ENCODE measurements at regions not wholly inside any gene's neighbourhood (a gene's known extent, or its start where the extent isn't known, plus 50 kb on each side); places are given as distances from the start of the nearest gene placed in this dataset.

DNA sequence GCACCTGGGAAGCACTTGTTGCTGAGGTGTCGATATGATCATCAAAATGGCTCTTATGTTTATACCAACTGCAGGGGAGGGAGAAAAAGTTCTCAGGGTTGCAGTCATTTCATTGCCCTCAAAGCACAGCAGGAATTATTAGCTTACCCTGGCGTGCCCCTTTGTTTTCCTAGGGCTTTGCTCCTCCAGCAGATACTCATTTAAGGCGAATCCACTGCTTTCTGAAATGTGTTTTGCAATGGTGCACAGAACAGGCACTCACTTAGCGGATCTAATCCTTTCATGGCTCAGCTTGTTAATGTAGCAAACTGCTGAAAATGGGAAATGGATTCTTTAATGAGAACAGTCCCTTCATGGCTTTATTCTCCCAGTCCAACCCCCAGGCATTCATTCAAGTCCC is 76.7 kb downstream of the NKX2-1 start (continued):
- TF ChIP-seq RBBP5 (IDR thresholded peaks at IDR 0.05; ENCODE audit: borderline replicate concordance, insufficient read depth, low read length, poor library complexity, severe bottlenecking) (no peak), PHB (CRISPR knock-in tag; IDR thresholded peaks at IDR 0.05) (no peak)

DNA sequence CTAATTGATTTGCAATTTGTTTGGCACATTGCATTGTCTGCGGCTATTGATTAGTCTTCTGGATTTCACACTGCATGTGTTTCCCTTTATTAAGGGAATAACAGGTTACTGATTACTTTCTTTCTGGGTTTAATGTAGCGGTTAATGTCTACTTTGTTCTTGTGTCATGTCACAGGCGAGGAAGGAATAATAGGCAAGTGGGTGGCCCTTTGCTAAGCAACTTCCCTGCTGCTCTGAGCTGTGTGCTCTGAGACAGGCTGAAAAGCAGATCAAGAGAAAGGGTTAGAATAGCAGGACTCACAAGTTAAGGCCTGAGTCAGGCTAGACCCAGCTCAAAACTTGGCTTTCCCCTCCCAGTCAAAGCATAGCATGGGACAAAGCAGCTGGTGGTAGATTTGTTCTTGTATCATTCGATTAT is 77.2 kb downstream of the NKX2-1 start:
- ChIA-PET POLR2A (no interaction called here), CTCF (ENCODE audit: low intra/inter-chr PET ratio) (no interaction called here)
- Histone ChIP-seq H3K27ac (ENCODE audit: extremely low read depth, low read depth, low read length) (no peak overlapping the region), H4K20me1 (replicated peaks; ENCODE audit: control insufficient read depth, insufficient read depth, low read length) (no peaks in the 10 kb centered on the region), H3K9me1 (ENCODE audit: control insufficient read depth, insufficient read depth, low read length) (no peaks in the 10 kb centered on the region), H3K4me2 (ENCODE audit: insufficient read depth, low read length) (no peak overlapping the region), H3K27me3 (ENCODE audit: control insufficient read depth in 2 of 2, insufficient read depth in 2 of 2, low read length in 2 of 2) (peaks cover 0 to 2% of the 10 kb centered on the region in 2 experiments; a peak in 2 of 5 replicates), H3K9ac (ENCODE audit: insufficient read depth in 1 of 2, low read depth in 2 of 2, low read length in 2 of 2) (no peak overlapping the region), H3K36me3 (ENCODE audit: control insufficient read depth, insufficient read depth, low read length) (no peaks in the 10 kb centered on the region), H3K4me3 (no peak overlapping the region), H3K79me2 (ENCODE audit: control insufficient read depth, insufficient read depth, low read length) (no peaks in the 10 kb centered on the region), H3K4me1 (replicated peaks in 1 of 2; ENCODE audit: control insufficient read depth in 2 of 2, insufficient read depth in 2 of 2, low read length in 2 of 2) (no peaks in the 10 kb centered on the region), H3K9me3 (replicated peaks; ENCODE audit: control insufficient read depth, insufficient read depth, low read depth, low read length) (no peaks in the 10 kb centered on the region), H2AFZ (ENCODE audit: low read depth, low read length) (no peak overlapping the region)
- no peak for DNase-seq (ENCODE audit: extremely low read depth in 1 of 4, low spot score in 3 of 4)
- BruUV-seq (replicated peaks): no TSS peak
- WGBS (ENCODE audit: insufficient coverage, low coverage, missing lambda C conversion rate): 0% methylated on average over 3 of the region's 4 CpGs
- in situ Hi-C loops (cut with MboI) (no loop called here), intact Hi-C loops (cut with micrococcal nuclease) (no loop called here)
- FAIRE-seq: no peak
- ATAC-seq: no peak
- TF ChIP-seq, protein P1, sequence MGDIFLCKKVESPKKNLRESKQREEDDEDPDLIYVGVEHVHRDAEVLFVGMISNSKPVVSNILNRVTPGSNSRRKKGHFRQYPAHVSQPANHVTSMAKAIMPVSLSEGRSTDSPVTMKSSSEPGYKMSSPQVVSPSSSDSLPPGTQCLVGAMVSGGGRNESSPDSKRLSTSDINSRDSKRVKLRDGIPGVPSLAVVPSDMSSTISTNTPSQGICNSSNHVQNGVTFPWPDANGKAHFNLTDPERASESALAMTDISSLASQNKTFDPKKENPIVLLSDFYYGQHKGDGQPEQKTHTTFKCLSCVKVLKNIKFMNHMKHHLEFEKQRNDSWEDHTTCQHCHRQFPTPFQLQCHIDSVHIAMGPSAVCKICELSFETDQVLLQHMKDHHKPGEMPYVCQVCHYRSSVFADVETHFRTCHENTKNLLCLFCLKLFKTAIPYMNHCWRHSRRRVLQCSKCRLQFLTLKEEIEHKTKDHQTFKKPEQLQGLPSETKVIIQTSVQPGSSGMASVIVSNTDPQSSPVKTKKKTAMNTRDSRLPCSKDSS (IDR thresholded peaks at IDR 0.05; ENCODE audit: low read depth, partially characterized antibody): no peak
- TF ChIP-seq ZSCAN29 (IDR thresholded peaks at IDR 0.05) (no peak), ATF7 (IDR thresholded peaks at IDR 0.05) (no peak), KDM2B (CRISPR knock-in tag; IDR thresholded peaks at IDR 0.05) (no peak), HMG20A (CRISPR knock-in tag; conservative IDR thresholded peaks at IDR 0.05) (no peak), HSF4 (CRISPR knock-in tag; IDR thresholded peaks at IDR 0.05; ENCODE audit: borderline replicate concordance) (no peak)
- TF ChIP-seq, protein P2, sequence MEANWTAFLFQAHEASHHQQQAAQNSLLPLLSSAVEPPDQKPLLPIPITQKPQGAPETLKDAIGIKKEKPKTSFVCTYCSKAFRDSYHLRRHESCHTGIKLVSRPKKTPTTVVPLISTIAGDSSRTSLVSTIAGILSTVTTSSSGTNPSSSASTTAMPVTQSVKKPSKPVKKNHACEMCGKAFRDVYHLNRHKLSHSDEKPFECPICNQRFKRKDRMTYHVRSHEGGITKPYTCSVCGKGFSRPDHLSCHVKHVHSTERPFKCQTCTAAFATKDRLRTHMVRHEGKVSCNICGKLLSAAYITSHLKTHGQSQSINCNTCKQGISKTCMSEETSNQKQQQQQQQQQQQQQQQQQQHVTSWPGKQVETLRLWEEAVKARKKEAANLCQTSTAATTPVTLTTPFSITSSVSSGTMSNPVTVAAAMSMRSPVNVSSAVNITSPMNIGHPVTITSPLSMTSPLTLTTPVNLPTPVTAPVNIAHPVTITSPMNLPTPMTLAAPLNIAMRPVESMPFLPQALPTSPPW (CRISPR knock-in tag; IDR thresholded peaks at IDR 0.05): no peak
- TF ChIP-seq, protein P3, sequence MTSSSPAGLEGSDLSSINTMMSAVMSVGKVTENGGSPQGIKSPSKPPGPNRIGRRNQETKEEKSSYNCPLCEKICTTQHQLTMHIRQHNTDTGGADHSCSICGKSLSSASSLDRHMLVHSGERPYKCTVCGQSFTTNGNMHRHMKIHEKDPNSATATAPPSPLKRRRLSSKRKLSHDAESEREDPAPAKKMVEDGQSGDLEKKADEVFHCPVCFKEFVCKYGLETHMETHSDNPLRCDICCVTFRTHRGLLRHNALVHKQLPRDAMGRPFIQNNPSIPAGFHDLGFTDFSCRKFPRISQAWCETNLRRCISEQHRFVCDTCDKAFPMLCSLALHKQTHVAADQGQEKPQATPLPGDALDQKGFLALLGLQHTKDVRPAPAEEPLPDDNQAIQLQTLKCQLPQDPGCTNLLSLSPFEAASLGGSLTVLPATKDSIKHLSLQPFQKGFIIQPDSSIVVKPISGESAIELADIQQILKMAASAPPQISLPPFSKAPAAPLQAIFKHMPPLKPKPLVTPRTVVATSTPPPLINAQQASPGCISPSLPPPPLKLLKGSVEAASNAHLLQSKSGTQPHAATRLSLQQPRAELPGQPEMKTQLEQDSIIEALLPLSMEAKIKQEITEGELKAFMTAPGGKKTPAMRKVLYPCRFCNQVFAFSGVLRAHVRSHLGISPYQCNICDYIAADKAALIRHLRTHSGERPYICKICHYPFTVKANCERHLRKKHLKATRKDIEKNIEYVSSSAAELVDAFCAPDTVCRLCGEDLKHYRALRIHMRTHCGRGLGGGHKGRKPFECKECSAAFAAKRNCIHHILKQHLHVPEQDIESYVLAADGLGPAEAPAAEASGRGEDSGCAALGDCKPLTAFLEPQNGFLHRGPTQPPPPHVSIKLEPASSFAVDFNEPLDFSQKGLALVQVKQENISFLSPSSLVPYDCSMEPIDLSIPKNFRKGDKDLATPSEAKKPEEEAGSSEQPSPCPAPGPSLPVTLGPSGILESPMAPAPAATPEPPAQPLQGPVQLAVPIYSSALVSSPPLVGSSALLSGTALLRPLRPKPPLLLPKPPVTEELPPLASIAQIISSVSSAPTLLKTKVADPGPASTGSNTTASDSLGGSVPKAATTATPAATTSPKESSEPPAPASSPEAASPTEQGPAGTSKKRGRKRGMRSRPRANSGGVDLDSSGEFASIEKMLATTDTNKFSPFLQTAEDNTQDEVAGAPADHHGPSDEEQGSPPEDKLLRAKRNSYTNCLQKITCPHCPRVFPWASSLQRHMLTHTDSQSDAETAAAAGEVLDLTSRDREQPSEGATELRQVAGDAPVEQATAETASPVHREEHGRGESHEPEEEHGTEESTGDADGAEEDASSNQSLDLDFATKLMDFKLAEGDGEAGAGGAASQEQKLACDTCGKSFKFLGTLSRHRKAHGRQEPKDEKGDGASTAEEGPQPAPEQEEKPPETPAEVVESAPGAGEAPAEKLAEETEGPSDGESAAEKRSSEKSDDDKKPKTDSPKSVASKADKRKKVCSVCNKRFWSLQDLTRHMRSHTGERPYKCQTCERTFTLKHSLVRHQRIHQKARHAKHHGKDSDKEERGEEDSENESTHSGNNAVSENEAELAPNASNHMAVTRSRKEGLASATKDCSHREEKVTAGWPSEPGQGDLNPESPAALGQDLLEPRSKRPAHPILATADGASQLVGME (CRISPR knock-in tag; IDR thresholded peaks at IDR 0.05): no peak
- TF ChIP-seq, protein P4, sequence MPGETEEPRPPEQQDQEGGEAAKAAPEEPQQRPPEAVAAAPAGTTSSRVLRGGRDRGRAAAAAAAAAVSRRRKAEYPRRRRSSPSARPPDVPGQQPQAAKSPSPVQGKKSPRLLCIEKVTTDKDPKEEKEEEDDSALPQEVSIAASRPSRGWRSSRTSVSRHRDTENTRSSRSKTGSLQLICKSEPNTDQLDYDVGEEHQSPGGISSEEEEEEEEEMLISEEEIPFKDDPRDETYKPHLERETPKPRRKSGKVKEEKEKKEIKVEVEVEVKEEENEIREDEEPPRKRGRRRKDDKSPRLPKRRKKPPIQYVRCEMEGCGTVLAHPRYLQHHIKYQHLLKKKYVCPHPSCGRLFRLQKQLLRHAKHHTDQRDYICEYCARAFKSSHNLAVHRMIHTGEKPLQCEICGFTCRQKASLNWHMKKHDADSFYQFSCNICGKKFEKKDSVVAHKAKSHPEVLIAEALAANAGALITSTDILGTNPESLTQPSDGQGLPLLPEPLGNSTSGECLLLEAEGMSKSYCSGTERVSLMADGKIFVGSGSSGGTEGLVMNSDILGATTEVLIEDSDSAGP (CRISPR knock-in tag; IDR thresholded peaks at IDR 0.05): no peak
